ENCODE measurements at regions not wholly inside any gene's neighbourhood (a gene's known extent, or its start where the extent isn't known, plus 50 kb on each side); places are given as distances from the start of the nearest gene placed in this dataset.

DNA sequence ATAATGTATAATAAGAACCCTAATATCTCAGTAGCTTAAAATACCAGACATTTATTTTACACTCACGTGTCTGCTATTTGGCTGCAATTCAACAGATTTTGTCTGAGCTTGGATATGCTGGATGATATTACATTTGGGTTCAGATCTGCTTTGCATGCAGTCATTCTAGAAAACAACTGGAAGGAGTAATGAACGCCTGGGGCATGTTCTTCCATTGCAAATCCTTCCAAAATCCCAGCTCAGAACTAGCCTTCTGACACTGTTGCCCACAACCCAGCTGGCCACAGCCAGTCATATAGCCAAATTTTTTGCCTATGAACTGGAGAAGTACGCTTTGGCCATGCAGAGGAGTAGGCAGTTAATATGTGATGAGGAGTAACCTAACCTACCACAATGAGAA, 597.8 kb upstream of the VRK2 start:
- no peaks in the 10 kb centered on the region for H3K9me3 Mint-ChIP-seq

More for the DNA sequence above, 597.8 kb upstream of the VRK2 start:
- H2BK20ac ChIP-seq (ENCODE audit: low read depth, low read length, poor library complexity, severe bottlenecking), result no peak overlapping the region
- no peaks in the 10 kb centered on the region for H3K23me2 ChIP-seq (ENCODE audit: insufficient read length, low read depth, low read length, poor library complexity, severe bottlenecking)
- no peak overlapping the region for H2BK15ac ChIP-seq (ENCODE audit: low read depth, low read length)
- no peak overlapping the region for H2BK12ac ChIP-seq (ENCODE audit: insufficient read length, low read depth, low read length)
- no peak overlapping the region for H4K5ac ChIP-seq (ENCODE audit: insufficient read length, low read depth, low read length)
- H3K27me3 ChIP-seq (ENCODE audit: insufficient read depth, low read length), result no peaks in the 10 kb centered on the region
- H4K91ac ChIP-seq (ENCODE audit: insufficient read length, low read depth, low read length), result no peak overlapping the region
- TF ChIP-seq, protein P1, sequence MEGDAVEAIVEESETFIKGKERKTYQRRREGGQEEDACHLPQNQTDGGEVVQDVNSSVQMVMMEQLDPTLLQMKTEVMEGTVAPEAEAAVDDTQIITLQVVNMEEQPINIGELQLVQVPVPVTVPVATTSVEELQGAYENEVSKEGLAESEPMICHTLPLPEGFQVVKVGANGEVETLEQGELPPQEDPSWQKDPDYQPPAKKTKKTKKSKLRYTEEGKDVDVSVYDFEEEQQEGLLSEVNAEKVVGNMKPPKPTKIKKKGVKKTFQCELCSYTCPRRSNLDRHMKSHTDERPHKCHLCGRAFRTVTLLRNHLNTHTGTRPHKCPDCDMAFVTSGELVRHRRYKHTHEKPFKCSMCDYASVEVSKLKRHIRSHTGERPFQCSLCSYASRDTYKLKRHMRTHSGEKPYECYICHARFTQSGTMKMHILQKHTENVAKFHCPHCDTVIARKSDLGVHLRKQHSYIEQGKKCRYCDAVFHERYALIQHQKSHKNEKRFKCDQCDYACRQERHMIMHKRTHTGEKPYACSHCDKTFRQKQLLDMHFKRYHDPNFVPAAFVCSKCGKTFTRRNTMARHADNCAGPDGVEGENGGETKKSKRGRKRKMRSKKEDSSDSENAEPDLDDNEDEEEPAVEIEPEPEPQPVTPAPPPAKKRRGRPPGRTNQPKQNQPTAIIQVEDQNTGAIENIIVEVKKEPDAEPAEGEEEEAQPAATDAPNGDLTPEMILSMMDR (conservative IDR thresholded peaks at IDR 0.05), result no peak
- no peak overlapping the region for H3K23ac ChIP-seq (ENCODE audit: insufficient read length, low read depth, low read length)
- no peaks in the 10 kb centered on the region for H3K36me3 Mint-ChIP-seq (ENCODE audit: insufficient read depth in 1 of 3, low read depth in 3 of 3)
- no peaks in the 10 kb centered on the region for H3K9me3 ChIP-seq (ENCODE audit: control insufficient read depth, low read depth, low read length)
- DNase-seq, result no peak
- H3K14ac ChIP-seq (ENCODE audit: insufficient read depth, low read length), result no peak overlapping the region
- H3K79me1 ChIP-seq (ENCODE audit: insufficient read depth, low read depth, low read length, poor library complexity, severe bottlenecking), result no peaks in the 10 kb centered on the region
- no peaks in the 10 kb centered on the region for H3K4me1 Mint-ChIP-seq
- H2BK5ac ChIP-seq (ENCODE audit: insufficient read length, low read length), result no peak overlapping the region
- no CpG with 5 or more reads among the region's 3 CpGs for WGBS (ENCODE audit: extremely low coverage, insufficient read length, low lambda C conversion rate)
- no peak overlapping the region for H3K4ac ChIP-seq (ENCODE audit: low read depth, low read length)
- no peak overlapping the region for H3K9ac ChIP-seq (ENCODE audit: extremely low read depth, insufficient read length, low read length)
- peaks cover 4% of the 10 kb centered on the region; the same call in 1 of the 2 replicates for H3K27me3 Mint-ChIP-seq (ENCODE audit: low read depth)
- H3K27ac Mint-ChIP-seq, result no peak overlapping the region
- H3T11ph ChIP-seq (ENCODE audit: low read length), result no peak overlapping the region
- H4K20me1 ChIP-seq (ENCODE audit: control insufficient read depth, insufficient read depth, insufficient read length), result no peaks in the 10 kb centered on the region
- no peaks in the 10 kb centered on the region for H3K79me2 ChIP-seq (ENCODE audit: insufficient read depth, low read length)
- no peak overlapping the region for H4K8ac ChIP-seq (replicated peaks; ENCODE audit: insufficient read length, low read depth, low read length)
- H3K18ac ChIP-seq (ENCODE audit: insufficient read length, low read depth, low read length), result no peak overlapping the region
- H2AFZ ChIP-seq (ENCODE audit: low read length), result no peak overlapping the region
- H2BK120ac ChIP-seq (ENCODE audit: low read depth, low read length, poor library complexity, severe bottlenecking), result no peak overlapping the region
- no peak overlapping the region for H2AK5ac ChIP-seq (ENCODE audit: insufficient read length, low read length)
- no peak overlapping the region for H3K27ac ChIP-seq (ENCODE audit: insufficient read length, low read depth, low read length)
- no peak overlapping the region for H3K56ac ChIP-seq (ENCODE audit: insufficient read length, low read depth, low read length)
- H3K4me3 Mint-ChIP-seq, result no peak overlapping the region
- no peak overlapping the region for H3K4me2 ChIP-seq (ENCODE audit: insufficient read depth, insufficient read length, low read length)
- H3K4me1 ChIP-seq (ENCODE audit: insufficient read depth, low read length), result no peaks in the 10 kb centered on the region

Data from H9 (cell line).